Testis (tissue), 2 donors: ENCODE measurements at regions not wholly inside any gene's neighbourhood (a gene's known extent, or its start where the extent isn't known, plus 50 kb on each side); places are given as distances from the start of the nearest gene placed in this dataset.

Experiments
- POLR2A ChIP-seq: fragments of 450-650 bp; IDR thresholded peaks from one replicate; pipeline ENCODE4 v1.6.1; 2017; ENCODE audit warnings: antibody characterized with exemption, mild to moderate bottlenecking, moderate library complexity
- TF ChIP-seq, protein P1 (sequence below), 3 experiments: fragments of 450-650 bp in 2 of 3; fragments of 200-600 bp in 1 of 3; sonication (generic) in 1 of 3; IDR thresholded peaks; one replicate each; pipeline ENCODE4 v1.5.1; 2016 to 2019; ENCODE audit warnings: antibody characterized with exemption in 3 of 3, mild to moderate bottlenecking in 2 of 3, moderate library complexity in 1 of 3

DNA sequence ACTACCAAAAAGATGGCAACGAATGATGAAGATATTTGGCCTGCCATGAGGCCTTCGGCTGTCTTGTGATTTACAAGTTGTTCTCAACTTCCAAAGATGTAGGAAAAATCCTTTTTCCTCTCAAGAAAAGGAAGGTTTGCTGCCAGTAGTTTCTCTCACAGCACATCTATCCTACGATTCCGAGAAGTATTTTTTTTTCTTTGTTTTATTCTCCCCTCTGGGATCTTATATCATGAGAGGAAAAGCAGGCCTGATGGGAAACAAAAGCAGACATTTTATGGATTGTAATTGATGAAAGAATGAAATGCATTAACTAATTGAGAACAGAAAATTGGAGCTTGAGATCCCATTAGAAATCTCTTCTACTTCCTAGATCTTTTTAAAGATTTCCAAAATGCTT lies 1197.9 kb upstream of the SEL1L start:
- TF ChIP-seq, protein P1, sequence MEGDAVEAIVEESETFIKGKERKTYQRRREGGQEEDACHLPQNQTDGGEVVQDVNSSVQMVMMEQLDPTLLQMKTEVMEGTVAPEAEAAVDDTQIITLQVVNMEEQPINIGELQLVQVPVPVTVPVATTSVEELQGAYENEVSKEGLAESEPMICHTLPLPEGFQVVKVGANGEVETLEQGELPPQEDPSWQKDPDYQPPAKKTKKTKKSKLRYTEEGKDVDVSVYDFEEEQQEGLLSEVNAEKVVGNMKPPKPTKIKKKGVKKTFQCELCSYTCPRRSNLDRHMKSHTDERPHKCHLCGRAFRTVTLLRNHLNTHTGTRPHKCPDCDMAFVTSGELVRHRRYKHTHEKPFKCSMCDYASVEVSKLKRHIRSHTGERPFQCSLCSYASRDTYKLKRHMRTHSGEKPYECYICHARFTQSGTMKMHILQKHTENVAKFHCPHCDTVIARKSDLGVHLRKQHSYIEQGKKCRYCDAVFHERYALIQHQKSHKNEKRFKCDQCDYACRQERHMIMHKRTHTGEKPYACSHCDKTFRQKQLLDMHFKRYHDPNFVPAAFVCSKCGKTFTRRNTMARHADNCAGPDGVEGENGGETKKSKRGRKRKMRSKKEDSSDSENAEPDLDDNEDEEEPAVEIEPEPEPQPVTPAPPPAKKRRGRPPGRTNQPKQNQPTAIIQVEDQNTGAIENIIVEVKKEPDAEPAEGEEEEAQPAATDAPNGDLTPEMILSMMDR (IDR thresholded peaks at IDR 0.05): no peak
- TF ChIP-seq POLR2A: no peak
